ENCODE measurements at regions not wholly inside any gene's neighbourhood (a gene's known extent, or its start where the extent isn't known, plus 50 kb on each side); places are given as distances from the start of the nearest gene placed in this dataset.

DNA sequence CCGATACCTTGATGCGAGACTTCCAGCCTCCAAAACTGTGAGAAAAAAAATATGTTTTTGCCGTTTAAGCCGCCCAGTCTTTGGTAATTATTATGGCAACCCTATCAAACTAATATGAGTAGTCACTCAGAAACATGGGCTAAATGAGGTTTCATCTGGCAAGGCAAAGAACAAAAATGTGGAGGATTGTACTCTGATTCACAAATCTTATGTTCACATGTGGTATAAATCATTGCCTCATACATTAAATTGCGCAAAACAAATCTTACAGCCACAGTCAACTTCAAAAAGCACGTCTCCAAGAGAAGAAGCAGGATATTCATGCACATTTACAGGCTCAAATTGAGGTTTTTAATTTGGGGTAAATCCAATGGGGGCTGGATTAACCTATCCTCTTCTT is 1435.4 kb upstream of the LRRTM1 start:
- DNase-seq = no peak

DNA sequence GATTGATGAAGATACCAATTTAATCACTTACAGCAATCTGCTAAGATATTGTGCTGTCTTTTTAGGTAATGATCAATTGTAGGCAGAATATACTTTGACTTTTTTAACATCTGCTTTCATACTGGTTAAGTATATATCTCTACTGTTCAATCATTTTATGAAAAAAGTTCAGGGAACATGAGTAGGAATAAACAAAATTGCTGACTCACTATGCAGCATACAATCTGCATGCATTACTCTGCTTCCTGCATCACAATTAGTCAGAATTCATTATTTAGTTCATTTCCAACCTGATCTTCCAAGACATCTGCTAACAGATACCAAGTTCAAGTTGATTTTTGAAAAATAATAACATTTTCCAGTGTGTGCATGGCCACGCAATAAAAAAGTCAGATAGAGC is 1430.4 kb upstream of the LRRTM1 start:
- no peak for DNase-seq

DNA sequence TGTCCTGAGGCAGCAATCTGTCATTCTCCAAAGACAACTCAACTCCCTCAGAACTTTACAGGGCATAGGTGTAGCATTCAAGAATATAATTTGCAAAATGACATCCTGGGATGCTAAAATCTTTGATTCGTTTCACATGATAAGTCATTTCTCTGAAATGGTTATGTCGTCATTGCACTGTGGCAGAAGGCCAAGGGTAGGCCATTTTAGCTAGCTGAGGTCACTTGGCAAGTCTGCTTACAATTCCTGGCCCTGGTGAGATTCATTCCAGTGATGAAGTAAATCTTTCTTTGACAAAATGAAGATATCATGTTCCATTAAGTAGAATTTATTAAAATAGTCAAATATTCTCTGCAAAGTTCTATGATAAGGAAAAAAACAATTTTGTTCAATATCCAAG is 1410.3 kb upstream of the LRRTM1 start:
- no peak for DNase-seq

DNA sequence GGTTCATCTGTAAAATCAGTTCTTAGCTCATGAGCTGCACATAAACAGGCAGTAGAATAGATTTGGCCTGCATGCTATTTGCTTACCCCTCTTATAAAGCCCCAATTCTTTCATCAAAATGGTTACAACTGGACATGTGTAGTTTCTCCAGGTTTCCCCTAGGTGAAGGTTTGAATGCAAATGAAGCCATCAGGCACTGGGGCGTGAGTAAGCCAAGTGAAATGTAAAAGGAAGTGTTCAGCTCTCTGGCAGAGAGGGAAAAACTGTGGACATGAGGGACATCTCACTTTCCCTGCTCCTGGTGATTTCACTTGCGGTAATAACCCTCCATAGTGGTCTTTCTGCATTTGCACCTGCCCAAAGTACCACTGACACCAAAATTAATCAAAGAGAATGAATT is 1402.3 kb upstream of the LRRTM1 start:
- no peak for DNase-seq

DNA sequence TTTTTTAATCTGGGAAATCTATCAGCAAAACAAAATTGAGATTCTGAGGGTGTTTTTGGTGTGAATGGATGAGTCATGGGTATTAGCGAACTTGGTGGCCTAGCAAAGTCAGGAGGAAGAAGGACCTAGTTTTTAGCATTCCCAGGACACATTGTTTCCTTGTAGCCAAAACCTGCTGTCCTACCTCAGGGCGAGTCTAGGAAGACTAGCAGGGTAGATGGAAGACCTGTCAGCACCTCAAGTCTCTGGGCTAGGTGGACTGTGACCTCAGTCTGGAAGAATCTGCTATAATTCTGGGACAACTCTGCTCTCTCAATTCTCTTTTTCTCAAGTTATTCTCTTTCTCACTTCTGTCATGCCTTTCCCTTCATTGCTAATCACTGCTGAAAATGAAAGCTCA is 1399.3 kb upstream of the LRRTM1 start:
- DNase-seq = no peak

DNA sequence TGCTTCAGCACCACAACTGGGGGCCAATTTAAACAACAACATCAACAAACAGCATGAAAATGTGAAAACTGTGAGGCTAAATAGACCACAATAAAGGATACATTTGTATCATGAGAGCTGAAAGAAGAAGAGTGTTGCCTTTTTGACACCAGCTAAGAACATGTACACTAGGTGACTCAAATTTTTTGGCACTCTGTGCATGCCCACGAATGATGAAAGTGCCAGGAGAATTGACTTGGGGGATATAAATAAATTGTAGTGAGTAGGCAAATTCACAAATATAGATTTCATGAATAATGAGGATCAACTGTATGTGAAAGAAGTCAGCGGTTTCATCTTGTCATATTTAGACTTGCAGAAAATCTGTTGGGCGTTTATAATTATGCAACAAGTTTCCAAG is 1388.0 kb upstream of the LRRTM1 start:
- no peak for DNase-seq

DNA sequence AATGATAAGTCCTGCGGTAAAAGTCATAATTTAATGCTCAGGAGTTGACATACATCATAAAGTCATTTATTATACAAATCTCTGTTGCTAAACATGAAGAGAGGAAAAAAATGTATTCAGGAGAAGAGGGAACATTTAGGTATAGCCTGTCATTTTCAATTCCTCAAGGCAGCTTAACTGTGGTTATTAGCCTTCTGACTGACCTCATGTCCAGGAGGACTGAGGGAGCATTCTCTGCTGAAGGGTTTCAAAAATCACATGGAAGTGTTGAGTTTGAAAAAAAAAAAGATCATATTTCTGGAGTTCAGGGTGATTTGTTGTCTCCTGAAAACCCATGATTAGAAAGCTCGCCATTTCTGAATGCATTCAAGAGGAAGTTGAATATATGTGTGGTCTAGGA is 1371.1 kb upstream of the LRRTM1 start:
- no peak for DNase-seq

DNA sequence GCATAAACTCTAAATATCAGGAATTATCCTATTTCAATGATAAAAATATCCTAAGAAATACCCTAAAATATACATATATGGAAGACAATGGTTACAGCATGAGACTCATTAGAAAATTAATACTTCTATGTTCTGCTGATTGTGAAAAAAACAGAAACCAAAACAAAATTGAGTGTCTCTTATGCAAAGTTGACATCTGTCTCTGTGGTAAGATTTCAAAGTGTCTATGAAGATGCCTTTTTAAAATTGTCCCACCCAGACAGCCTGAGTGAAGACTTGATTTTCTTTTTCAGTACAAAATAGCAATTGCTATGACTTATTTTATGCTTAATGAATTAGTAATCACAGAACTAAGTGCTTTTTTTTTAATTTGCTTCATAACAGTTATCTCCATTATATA is 1368.4 kb upstream of the LRRTM1 start:
- DNase-seq = no peak

DNA sequence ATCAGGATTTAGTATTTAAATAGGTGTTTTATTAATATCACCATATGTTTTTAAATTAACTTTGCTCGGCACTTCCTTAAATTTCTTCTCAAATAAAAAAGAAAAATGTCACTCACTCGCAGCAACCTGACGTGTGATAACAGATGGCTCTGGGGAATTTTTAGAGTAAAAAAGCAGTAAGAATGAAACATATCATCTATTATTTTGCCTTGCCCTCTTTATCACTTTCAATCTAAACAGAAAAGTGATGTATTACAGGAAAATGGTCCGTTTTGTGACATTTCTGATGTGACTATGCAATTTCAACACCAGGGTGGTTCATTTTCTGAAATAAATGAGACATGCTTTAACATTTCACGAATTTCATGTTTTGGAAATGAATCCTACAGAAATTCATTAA is 1368.0 kb upstream of the LRRTM1 start:
- no peak for DNase-seq

DNA sequence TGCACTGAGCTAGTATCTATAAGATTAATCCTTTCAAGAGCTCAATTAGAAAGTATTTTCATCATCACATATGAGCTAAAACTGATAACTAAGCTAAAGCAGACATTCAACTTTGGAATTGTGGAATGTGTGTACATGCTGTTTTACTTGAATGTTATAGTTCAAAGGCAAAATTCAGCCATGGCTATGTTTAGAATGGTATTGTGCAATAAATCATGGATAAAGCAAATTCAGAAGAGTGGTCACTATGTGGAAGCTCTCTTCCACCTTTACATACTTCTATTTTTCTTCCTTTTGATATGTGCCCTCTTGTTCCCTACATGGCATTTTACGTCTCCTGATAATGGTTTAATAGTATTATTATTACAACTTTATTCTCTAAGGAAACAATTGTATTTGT is 1366.3 kb upstream of the LRRTM1 start:
- DNase-seq = no peak

DNA sequence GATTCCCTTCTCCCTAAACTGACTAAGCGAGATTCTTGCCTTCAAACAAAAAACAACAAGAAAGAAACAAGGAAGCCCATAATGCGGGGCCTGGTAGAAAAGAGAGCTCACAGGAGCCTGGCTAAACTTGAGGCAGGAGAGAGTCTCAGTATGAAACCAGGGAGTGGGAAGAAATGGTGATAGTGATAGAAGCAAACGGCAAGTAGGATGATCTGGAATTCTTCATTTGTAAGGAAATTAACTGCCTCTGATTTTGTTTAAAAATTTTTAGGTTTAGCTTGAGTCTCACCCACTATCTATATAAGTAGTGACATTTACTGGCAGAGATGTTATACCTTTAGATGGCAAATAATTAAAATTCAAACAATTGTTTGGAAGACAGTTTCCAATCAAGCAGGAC is 1356.5 kb upstream of the LRRTM1 start:
- DNase-seq = no peak

DNA sequence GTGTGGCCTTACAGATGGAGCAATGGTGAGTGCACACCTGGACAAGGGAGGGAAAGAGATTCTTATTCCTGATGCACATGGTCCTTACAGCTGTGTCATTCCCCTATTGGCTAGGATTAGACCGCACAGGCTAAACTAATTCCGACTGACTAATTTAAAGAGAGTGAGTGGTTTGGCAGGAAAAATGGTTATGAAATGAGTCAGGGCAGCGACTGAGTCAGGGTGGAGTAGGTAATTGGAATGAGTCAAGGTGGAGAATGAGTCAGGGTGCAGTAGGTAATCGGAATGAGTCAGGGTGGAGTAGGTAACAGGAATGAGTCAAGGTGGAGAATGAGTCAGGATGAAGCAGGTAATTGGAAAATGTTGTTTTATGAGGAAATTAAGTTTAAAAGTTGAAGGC is 1353.7 kb upstream of the LRRTM1 start:
- DNase-seq = peak; percentile 57

DNA sequence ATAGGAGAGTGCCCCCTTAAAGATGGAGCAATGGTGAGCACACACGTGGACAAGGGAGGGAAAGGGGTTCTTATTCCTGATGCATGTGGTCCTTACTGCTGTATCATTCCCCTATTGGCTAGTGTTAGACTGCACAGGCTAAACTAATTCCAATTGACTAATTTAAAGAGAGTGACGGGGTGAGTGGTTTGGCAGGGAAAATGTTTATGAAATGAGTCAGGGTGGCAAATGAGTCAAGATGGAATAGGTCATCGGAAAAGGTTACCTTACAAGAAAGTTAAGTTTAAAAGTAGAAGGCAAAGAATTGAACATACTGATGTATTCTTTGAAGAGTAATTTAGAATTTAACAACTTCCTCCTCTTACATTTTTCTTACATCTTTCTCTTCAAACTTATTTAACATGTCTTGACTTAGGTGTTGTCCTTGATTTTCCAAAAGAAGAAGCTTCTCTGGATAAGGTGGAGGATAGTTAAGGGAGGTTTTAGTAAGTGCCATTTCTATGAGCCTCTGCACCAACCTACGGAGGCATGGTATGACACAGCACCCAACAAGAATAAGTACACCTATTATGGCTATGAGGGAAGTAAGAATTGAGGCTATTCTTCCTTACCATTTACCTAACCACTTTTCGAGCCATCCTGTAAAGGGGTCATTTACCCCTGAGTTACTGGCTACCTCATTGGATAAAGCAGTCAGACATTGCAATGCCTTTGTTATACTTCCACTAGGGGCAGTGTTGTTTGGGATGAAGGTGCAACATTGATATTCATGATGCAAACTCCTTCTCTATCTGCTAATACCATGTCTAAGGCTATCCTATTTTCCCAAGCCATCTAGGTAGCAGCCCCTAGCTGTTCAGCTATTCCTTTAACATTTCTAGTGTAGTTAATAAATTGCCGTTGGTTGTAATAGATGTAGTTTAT is 1345.8 kb upstream of the LRRTM1 start:
- DNase-seq = peak; percentile 31

DNA sequence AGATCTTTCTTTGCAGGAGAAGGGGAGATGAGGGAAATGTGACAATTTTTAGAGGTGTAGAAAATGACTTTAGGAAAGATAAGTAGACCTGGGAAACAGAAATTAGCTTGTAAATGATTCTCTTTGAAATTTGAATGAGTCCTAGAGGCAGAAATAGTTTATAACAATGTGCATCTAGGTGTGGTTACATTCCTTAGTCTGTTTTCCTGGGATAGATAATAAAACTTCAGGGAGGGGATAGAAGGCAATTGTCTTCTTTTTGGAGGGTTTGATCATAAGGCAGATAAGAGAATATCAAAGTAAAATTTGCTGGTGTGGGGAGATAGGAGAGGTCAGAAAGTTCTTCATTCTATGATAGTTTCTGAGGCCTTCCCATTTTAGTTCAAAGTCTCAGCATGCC is 1344.3 kb upstream of the LRRTM1 start:
- DNase-seq = no peak

DNA sequence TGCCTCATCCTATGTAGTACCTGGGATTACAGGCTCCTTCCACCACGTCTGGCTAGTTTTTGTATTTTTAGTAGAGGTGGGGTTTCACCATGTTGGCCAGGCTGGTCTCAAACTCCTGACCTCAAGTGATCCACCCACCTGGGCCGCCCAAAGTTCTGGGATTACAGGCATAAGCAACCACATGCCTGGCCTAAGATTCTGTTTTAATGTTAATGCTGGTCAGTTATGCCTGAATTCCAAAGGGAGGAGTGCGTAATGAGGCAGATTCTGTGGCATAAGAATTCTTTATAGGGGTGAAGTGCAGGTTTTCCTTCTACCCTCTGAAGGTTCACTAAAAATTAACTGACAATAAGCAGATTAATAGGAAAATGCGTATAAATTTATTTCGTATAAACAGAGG is 1343.8 kb upstream of the LRRTM1 start:
- no peak for DNase-seq

DNA sequence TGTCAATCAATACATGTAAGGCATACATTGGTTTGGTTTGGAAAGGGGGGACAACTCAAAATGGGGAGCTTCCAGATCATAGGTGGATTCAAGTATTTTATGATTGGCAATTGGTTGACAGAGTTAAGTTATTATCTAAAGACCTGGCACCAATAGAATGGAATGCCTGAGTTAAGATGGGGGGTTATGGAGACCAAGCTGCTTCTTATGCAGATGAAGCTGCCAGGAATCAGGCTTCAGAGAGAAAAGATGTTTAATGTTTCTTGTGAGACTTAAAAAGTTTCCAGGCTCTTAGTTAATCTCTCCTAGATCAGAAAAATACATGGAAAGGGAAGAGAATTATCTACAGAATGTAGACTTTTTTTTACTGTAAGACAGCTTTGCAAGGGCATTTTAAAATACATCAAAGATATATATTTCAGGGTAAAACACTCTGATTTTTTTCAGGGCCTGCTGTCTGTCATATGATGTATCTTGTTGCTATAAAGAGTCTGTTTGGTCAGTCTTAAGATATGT is 1343.2 kb upstream of the LRRTM1 start:
- no peak for DNase-seq

DNA sequence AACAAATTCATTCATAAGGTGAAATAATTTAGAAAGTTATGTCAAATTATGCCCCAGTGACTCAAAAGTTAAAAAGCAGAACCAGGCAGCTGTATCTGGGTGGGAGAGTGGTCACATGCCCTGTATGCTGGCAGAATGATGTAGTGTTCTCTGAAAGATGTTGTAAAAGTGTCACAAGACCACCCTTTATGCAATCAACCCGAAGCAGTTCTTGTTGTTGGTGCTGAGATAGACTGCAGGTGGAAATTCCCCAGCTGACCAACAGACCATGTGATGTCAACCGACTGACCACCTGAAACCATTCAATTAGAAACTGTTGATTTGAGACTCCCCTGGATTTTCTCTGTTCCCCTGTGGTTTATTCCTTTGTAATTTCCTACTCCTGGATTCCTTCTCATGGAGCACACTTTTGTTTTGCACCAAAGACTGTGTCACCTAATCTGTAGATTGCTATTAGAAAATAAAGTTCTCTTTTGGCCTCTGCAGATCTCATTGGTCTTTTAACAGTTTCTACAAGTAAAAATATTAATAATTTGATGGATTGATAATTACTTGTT is 1341.3 kb upstream of the LRRTM1 start:
- no peak for DNase-seq

DNA sequence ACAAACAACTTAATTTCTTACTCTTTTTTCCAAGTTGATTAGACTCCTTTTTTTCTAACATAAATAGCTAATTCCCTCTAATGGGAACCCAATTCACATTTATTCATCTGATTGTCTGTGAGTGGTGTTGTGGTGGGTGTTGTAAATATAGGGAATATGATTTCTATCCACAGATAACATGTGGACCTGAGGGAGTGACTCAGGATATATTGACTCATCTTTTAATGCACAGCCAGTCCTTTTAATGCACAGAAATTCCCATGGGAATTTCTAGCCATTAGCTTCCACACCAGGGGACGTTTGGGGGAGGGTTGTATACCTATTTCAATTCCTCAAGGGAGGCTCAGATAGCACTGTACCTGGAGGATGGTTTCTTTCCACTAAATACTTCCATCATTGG is 1339.6 kb upstream of the LRRTM1 start:
- DNase-seq = no peak

DNA sequence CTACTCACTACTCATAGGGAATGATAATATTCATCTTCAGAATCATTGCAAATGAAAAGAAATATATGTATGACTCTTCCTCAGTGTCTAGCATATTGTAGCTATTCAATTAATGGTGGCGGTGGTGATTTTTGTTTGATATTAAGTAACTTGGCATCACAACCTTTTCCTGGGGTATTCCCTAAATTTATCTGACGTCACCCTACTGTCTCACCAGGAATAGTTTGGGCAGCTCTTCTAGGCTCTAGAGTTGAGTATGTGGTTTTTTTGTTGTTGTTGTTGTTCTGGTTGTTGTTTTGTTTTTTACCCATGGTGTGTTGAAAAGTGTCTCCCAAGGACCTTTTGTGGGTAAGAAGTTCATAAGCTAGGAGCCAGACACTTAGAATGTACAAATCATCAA is 1320.3 kb upstream of the LRRTM1 start:
- DNase-seq = no peak

DNA sequence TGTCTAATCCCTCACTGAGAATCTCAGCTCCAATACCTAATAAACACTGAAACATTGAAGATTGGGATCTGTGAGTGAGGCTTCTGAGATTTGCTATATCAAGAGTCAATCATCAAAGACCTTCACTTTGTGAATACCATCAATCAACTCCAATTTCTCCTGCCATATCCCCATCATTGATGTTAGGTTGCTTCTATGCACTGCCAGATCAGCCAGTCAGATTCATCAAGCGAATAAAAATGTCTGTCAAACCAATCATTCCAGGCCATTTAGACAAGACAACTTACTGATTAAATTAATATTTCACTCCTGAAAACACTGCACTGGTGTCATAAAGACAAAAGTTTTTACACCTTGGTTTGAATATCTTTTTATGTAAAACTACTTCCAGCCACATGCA is 1295.5 kb upstream of the LRRTM1 start:
- DNase-seq = no peak

DNA sequence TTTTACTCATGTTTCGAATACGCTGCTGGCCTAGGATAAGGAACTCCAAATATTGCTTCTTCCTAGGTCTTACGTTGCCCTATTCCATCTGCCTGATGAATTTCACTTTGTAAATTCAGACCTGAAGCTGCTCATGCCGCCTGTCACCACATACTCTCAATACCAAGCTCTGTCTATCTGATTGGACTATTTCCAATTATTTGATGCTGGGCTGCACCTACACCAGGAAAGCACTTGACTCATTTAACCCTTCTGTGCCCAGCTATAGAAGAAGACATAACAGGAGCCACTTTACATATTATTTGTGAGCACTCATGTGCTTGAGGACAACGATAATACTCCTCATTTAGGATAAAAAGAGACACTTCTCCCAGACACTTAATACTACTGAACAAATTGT is 1293.9 kb upstream of the LRRTM1 start:
- no peak for DNase-seq

DNA sequence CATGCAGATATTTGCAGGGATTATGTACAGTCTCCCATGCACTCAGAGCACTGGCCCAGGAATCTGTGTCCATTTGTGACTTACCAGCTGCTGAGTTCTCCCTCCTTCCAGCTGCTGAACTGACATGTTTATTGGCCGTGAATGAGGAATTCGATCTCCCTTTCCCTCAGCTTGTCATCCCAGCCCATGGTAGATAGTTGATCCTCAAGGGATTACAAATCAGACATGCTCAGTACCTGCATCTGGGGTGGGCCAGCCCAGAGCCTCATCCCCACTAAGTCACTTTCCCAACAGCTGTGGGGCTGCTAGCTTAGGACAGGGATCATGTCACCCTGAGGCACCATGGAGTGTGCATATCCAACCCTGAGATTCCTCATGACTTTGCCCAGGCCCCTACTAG is 1284.9 kb upstream of the LRRTM1 start:
- no peak for DNase-seq

DNA sequence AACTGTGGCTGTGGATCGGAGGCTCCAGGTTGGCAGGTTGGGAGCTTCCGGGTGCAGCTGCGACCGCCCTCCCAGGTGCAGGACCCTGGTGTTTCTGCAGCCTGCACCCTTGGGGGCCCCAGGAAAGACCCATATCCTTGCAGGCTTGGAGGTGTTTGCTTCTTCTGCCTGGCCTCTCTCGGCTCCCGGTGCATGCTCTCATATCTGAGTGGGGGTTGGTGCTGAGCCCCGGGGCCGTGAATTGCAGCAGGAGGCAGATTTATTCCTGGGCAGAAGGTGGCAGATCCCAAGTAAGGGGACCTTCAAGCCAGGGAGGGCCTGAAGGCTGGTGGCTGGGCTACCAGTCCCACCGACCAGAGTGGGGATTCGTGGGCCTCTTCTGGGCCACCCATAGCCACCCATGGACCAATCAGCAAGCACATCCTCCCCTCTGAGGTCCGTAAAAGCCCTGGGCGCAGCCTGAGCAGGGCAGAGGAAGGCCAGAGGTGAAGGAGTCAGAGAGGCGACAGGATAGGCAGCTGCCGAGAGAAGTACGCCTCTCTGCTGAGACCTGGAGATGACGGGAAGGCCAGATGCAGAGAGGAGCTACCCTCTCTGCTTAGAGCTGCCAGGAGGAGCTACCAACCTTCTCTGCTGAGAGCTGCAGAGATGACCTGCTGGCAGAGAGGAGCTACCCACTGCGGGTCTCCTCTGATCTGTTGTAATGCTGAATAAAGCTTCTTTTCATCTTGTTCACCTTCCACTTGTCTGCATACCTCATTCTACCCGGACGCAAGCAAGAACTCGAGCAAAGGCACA is 1279.0 kb upstream of the LRRTM1 start:
- DNase-seq = no peak

DNA sequence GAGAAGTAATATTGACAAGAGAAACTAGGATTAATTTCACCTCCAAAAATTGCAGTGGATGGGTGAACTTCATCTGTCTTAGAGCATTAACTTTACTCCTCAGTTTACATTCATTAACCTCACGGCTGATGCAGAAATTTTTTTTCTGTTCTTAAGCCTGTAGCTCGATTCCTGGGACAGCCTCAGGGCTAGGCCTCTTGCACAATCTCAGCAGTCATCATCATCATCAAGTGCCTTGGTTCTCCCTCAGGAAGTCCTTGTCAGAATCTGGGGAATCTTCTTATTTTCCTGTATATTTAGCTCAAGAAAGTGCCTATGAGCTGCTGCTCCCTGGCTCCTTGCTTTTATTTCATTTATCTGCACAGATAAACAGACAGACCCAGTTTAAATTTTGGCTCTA is 1272.2 kb upstream of the LRRTM1 start:
- no peak for DNase-seq
